ENCODE measurements at regions not wholly inside any gene's neighbourhood (a gene's known extent, or its start where the extent isn't known, plus 50 kb on each side); places are given as distances from the start of the nearest gene placed in this dataset.

DNA sequence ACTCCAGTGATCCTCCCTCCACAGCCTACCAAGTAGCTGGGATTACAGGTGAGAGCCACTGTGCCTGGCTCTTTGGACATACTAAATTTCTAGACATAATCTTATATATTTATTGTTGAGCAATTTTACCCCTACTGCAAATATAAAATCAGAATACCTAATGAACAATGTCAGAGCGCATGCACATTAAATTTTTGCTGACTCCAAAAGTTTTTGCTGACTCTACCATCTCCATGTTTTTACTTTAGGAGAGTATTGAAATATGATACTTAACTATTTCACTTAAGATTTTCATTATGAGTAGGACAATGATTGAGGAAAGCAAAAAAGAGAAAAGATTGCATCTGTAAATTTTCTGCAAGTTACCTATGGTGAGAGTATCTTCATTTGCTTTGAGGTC lies 402.3 kb downstream of the LRRC70 start:
- no peak for DNase-seq (ENCODE audit: low read depth)

GRCh38 chr5:62979472-62979871 lies 400.9 kb downstream of the LRRC70 start:
- no peak for DNase-seq (ENCODE audit: low read depth)

DNA sequence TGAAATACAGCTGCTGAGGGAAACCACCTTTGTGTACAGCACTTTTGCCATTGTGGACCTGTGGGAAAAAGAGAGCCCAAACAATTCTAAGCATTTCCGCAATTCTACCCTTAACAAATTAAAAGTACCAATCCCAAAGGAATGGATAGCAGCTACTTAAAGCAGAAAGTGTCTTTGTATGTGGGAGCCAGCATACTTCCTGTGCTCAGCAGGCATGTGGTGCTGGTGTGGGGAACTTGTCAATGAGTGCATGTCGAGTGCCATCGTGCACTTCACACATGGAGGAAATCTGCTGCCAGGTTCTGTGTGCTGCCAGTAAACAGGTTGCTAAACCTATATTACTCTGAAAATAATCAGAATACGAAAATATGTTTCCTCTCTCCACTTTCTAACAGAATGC lies 399.0 kb downstream of the LRRC70 start:
- DNase-seq (ENCODE audit: low read depth), result no peak

DNA sequence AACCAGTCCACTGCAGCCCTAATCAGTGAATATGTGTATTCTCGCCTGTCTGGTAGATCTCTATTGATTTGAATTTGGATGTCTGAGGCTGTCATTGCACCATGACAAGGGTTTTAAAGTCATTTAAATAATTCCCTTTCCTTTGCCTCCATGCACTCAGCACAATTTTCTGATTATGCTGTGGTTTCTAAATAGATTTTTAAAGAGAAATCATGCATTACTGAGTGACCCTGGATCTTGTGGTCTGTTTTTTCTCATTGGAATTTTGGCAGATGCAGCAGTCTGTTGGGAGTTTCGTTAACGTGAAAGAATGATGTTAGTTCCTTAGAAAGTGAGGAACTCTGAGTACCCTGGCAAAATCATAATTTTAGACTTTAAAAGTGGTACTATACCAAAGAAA lies 396.0 kb downstream of the LRRC70 start:
- no peak for DNase-seq (ENCODE audit: low read depth)

DNA sequence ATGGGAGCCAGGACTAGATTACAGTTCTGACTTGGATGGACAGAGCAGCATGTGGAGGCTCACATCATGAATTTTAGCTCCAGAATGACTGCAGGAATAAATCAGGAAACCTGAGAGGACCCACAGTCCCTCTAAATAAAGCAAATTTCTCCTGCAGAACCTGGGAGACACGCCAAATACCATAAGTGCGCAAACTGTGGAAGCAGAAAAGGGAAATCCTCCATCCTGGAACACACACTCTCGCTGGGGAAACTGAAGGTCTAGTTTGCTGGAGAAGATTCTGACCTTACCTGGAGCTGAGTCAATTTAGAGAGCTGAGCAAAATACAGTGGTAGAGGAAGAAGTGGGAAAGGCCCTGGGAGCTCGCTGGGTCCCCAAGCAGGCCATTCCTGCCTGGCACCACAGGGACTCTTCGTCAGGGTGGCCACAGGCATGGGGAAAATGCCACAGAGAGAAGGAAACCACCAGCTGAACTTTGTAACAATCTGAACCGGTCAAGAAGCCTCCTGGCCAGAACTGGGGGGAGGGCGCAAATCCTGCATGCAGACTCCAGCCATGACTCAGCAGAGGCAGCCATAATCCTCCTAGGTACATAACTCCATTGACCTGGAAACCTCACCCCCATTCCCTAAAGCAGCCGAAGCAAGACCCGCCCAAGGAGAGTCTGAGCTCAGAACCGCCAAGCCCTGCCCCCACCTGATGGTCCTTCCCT lies 390.9 kb downstream of the LRRC70 start:
- DNase-seq (ENCODE audit: low read depth), result no peak

DNA sequence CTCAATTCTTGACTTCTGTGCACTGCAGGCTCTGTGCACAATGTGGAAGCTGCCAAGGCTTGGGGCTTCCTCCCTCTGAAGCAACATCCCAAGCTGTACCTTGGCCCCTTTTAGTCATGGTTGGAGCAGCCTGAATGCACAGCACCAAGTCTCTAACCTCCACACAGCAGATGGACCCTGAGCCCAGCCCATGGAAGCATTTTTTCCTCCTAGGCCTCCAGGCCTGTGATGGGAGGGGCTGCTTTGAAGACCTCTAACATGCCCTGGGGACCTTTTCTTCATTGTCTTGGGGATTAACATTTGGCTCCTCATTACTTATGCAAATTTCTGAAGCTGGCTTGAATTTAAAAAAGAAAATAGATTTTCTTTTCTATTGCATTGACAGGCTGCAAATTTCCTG lies 385.8 kb downstream of the LRRC70 start:
- DNase-seq (ENCODE audit: low read depth), result no peak

DNA sequence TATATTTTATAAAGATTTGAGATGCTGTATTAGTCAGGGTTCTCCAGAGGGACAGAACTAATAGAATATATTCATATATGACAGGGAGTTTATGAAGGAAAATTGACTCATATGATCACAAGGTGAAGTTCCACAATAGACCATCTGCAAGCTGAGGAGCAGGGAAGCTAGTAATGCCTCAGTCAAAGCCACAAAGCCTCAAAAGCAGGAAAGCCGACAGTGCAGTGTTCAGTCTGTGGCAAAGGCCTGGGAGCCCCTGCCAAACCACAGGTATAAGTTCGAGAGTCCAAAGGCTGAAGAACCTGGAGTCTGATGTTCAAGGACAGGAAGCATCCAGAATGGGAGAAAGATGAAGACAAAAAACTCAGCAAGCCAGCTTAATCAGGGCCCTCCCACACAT lies 382.2 kb downstream of the LRRC70 start:
- no peak for DNase-seq (ENCODE audit: low read depth)

DNA sequence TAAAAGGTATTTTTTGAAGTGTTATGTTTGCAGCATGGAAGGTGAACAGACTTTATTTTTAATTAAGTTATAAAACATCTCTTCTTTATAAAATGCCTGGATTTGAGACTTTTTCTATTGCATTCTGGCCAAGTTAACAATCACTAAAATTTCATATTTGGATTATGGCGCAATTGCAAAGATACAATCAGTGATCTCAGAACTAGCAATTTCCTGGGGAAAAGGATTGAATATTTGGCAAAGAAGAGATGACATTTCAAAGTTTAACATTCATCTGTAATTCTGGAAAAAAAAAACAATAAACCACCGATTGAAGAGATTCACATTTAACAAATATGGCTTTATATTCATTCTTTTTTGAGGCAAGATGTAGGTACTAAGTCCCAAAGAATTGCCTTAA lies 378.0 kb downstream of the LRRC70 start:
- no peak for DNase-seq (ENCODE audit: low read depth)

GRCh38 chr5:62954578-62954977 lies 376.0 kb downstream of the LRRC70 start:
- no peak for DNase-seq (ENCODE audit: low read depth)

DNA sequence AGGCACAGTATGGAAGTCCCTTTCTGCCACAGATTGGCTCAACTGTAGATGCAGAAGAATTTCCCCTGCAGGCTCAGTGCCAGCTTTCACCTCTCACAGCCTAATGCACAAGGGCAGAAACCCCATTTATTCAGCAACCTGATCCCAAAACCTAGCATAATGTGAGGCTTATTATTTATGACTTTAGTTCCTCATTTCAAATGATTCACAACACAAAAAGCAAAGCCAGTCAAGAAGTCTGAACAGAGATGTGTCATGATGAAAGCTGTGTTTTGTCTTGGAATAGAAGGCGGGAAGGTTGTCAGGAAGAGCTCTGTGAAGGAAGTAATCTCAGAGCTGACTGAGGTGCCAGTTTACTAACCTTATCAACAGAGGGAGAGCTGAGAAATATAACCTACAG lies 369.7 kb downstream of the LRRC70 start:
- no peak for DNase-seq (ENCODE audit: low read depth)

GRCh38 chr5:62942384-62942783 lies 363.8 kb downstream of the LRRC70 start:
- no peak for DNase-seq (ENCODE audit: low read depth)

DNA sequence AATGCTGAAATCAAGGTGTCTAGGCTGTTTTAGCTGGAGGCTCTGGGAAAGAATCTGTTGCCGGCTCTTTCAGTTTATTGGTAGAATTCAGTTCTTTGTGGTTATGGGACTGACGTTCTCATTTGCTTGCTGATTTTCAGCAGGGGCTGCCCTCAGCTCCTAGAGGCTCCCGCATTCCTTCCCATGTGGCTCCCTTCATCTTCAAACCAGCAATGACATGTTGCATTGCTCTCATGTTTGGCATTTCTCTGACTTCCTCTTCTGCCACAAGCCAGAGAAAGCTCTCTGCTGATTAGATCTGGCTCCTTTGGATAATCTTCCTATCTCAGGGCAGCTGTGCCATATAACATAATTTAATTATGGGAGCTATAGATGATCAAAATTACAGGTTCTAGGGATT lies 360.3 kb downstream of the LRRC70 start:
- DNase-seq (ENCODE audit: low read depth), result no peak

GRCh38 chr5:62937661-62938558 lies 359.3 kb downstream of the LRRC70 start:
- peak; percentile 20 for DNase-seq (ENCODE audit: low read depth)

DNA sequence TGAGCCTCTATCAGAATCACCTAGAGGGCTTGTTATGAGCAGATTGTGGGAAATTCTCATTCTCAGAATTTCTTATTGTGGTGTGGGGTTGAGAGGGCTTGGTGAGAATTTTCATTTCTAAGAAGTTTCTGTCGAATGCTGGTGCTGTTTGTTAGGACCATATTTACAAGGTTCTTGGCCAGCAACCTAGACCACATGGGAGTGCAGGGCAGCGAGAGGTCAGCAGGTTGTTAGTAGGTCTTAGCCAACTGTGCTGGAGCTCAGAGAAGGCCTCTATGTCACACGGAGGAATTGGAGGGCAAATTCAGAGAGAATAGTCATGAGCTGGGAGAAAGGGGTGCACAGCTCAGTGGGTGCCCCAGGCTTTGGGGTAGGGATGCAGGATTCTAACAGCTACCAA lies 357.0 kb downstream of the LRRC70 start:
- DNase-seq (ENCODE audit: low read depth), result no peak

DNA sequence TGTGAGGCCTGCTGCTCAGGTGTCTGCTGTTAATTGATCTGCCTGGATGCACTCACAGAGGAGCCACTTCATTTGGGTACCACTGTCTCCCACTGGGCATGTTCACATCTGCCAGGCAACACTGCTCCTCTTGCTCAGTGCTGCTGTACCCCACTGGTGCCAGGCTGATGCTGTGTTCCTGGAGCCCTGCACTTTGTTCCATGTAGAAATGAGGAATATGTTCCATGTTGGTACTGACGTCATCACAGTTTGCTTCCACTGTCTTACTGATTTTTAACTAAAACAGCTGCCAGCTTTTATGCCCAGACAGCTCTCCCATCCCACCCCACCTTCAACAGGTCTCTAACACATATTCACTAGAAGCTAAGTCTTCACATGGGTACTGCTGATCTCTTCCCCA lies 355.7 kb downstream of the LRRC70 start:
- DNase-seq (ENCODE audit: low read depth), result no peak

GRCh38 chr5:62933261-62933660 lies 354.6 kb downstream of the LRRC70 start:
- DNase-seq (ENCODE audit: low read depth), result no peak

- DNase-seq (ENCODE audit: low read depth), result no peak
Measured at GRCh38 chr5:62931153-62931950, 352.7 kb downstream of the LRRC70 start.

DNA sequence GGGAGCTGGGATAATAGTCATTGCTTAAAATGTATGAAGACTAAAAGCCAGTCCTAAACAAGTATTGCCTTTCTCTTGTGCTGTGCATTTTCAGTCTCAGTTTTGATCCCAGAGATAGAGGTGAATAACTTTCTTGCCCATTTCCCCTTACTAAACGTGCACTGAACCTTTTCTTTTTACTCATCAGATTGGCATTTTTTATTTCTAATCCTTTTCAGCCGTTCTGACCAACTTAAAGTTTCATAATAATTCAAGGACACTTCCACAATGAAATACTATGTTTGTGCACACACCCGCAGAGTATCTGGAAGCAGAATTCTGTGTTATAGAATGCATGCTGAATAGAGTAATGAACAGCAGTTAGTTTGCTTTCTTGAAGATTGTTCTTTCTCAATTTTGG lies 343.6 kb downstream of the LRRC70 start:
- no peak for DNase-seq (ENCODE audit: low read depth)

GRCh38 chr5:62920856-62921255 lies 342.2 kb downstream of the LRRC70 start:
- no peak for DNase-seq (ENCODE audit: low read depth)

DNA sequence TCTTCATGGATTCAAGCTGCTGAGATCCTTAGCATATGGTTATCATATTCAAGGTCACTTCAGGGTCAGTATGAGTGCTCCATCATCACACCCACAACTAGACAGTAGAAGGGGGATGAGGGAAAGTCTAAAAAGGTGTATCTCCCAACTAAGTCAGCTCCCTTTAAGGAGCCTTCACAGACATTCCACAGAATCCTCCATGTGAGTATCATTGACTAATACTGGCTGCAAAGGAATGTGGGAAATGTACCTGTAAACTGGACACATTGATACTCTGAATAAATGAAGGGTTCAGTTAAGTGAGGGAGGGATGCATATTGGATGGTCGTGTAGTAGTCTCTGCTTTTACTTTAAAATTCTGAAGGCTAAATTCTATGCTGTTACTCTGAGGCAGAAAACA lies 330.7 kb downstream of the LRRC70 start:
- no peak for DNase-seq (ENCODE audit: low read depth)

- no peak for DNase-seq (ENCODE audit: low read depth)
Measured at GRCh38 chr5:62902126-62902525, 323.5 kb downstream of the LRRC70 start.

GRCh38 chr5:62900976-62901375 lies 322.4 kb downstream of the LRRC70 start:
- no peak for DNase-seq (ENCODE audit: low read depth)

All from stromal cell of bone marrow (primary cell).